ENCODE measurements at regions not wholly inside any gene's neighbourhood (a gene's known extent, or its start where the extent isn't known, plus 50 kb on each side); places are given as distances from the start of the nearest gene placed in this dataset.
"Not testable (repeated sequence)": the region's sequence is repeated elsewhere in the genome, so short reads cannot be mapped to it uniquely, and the experiment has no call there.

DNA sequence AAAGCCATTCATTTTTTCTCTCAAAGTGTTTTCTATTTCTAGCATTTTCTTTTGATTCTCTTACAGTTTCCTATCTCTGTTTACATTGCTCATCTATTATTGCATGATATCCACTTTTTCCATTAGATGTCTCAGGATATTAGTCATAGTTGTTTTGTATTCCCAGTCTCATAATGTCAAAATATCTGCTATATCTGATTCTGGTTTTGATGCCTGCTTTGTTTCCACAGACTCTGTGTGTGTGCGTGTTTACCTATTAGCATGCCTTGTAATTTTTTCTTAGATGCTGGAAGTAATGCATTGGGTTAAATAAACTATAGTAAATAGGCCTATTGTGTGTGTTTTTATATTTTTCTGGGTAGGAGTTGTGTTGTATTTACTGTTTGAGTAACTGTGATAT is 1126.3 kb downstream of the SORCS1 start:
- DNase-seq = no peak

DNA sequence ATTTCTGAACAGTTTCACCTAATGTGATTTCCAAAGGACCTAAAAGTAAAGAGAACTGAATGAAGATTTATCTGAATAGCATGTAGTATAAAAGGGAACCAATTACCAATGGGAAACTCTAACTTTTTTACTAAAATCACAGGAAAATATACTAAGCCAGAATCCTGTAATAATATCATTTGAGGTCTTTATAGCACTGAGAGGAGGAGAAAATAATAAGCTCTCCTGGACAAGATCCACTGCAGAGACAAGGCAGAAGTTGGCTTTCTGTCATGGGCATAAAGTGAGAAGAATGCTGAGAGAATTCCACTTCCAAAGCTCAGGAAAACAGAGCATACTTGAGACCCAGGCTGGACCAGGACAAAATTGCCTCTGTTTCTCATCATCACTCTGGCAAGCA is 1131.4 kb downstream of the SORCS1 start:
- DNase-seq = no peak

DNA sequence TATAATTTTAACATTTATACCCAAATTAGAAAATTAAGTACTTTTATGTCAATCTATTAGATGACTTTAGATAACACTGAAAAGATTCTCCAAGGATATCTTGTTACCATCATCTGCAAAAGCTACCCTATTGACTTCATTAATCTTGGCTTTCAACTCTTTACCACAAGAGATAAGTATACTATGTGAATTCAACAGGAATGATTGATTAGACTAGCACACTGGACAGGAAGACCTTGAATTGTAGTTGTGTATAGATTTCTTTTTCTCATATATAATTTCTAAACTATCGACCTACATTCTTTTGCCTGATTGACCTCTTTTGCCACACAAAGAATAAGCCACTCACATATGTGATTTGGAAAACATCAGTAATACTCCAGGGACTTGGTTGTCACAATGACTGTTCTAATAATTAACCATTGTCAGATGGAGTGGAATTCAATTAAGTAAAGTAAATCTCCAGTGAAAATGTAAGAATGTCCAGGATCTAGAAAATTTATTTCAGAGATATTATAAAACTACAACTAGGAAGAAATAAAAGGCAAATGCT is 1132.0 kb downstream of the SORCS1 start:
- no peak for DNase-seq

- DNase-seq = no peak
These were observed 1137.3 kb downstream of the SORCS1 start for GRCh38 chr10:106027240-106027639.

- DNase-seq = no peak
These were observed 1139.2 kb downstream of the SORCS1 start for GRCh38 chr10:106025208-106025811.

GRCh38 chr10:106023329-106023728 is 1141.2 kb downstream of the SORCS1 start:
- DNase-seq = no peak

DNA sequence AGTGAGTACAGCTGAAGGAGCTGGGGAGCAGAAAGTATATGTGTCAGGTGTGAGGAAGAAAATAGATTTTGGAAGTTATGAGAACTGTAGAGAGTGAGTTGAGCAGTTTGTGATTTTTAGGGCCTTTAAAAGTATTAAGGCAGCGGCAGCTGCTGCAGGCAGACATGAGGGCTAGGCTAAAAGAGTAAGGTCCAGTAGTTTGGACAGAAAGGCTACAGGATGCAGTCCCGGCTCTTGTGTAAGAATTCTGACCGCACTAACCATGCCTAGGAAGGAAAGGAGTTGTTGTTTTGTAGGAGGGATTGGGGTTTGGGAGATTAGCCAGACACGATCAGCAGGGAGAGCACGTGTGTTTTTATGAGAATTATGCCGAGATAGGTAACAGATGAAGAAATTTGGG is 1144.9 kb downstream of the SORCS1 start:
- not testable (repeated sequence) for DNase-seq

GRCh38 chr10:106015369-106016199 is 1148.9 kb downstream of the SORCS1 start:
- not testable (repeated sequence) for DNase-seq

- DNase-seq = no peak
These were observed 1153.3 kb downstream of the SORCS1 start for GRCh38 chr10:106011250-106011649.

DNA sequence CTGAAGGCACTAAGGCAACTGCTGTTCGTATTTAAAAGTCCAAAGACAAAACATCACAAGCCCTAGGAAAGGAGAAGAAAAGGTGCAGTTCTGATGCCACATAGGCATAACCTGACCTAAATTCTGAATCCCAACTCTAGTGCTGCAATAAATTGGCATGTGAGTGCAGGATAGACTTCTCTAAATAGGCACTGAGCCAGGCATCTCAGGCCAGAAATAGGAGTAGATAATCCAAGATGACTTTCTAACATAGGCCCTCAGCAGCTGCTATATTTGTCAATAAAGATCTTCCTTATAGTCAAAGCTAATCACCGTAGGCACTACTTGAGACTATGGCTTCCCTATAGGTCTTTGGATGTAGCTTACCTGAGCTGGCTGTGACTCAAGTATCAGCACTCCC is 1163.8 kb downstream of the SORCS1 start:
- DNase-seq = no peak

DNA sequence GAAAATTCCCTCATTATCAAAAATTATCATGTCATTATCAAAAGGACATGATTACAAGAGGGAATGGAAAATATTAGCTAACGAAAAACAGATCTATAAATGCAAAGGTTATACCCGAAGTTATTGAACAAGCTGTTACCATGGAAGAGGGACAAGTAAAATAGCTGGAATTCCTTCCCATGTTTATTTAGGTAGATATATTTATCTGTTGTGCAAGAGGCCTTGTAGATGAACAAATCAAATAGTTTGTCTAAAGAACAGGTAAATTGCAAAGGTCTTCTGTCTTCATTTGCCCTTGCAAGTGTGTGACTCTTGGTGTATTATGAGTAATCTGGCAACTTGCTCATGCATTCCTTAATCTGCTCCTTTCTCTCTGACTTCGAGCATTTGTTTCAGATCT is 1170.9 kb downstream of the SORCS1 start:
- DNase-seq = no peak

DNA sequence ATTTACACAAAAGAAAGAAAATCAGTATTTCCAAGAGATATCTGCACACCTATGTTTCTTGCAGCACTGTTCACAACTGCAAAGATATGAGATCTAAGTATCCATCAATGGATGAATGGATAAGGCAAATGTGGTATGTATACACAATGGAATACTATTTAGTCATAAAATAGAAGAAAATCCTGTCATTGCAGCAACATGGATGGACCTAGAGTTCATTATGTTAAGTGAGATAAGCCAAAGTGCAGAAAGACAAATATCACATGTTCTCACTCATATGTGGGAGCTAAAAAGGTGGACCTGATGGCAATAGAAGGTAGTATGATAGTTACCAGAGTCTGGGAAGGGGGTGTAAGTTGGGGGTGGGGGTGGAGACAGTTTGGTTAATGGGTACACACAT is 1171.6 kb downstream of the SORCS1 start:
- DNase-seq = no peak

DNA sequence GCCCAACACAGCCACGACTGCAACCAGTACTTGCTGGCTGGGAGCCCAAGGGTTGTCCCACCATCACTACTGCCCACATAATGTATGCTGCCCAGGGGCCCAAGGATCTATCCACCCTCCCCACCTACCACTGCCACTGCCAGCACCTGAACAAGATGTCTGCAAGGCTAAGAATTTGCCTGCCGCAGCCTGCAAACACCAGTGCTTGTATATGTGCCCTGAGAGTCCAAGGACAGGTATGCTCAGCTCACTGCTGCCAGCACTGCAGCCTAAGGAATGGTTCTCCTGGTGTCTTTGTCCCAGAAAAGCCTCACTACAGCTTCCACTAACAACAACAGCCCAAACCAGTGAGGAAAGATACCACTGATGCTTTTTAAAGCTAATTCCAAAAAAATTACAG is 1174.0 kb downstream of the SORCS1 start:
- DNase-seq = no peak

- DNase-seq = no peak
These were observed 1174.5 kb downstream of the SORCS1 start for GRCh38 chr10:105989995-105990394.

DNA sequence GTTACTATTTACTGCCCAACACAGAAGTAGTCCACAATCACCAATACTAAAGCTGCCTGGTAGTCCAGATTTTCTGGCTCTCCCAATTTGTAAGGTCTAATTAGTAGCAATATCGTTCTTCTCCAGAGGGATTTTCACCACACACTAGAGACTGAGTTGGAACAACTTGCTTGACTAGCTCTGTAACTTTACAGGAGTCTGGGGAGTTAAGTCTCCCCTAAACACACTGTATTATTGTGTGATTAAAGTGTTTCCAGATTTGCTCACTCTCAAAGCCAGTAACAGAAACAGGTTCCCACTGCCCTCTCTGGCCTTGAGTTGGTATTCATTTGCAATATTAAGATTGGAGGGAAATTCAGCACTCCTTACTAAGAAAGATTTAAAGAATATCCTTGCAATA is 1175.7 kb downstream of the SORCS1 start:
- DNase-seq = no peak

DNA sequence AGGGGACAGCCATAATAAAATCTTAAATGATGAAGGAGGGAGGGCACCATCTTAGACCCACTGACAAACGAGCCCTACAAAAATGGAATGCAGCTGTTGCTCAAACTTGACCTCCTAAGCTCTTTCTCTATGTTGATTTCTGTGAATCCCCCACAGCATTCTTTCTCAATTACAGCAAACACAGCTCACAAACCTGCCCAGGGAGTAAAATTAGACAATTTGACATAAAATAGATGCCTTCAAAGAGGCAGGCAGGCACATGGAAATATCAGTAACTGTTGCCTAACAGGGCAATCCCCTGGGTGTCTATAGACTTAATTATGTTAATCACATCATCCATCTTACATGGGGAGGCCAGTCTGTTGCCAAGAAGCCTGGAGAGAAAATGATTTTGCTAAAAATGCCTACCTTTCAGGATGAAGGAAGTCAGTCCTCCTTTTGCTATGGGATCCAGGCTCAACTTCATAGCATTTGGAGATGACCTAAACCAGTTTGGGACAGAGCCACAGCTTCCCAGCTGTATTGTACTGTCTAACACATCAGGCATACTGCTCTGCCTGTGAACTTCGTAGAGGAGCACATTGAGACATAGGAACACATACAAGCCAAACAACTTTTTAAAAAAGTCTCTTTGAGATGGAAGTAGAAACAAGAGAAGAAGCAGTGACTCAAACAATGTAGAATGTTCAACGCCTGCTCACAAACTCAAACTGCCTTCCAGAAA is 1177.4 kb downstream of the SORCS1 start:
- DNase-seq = no peak

DNA sequence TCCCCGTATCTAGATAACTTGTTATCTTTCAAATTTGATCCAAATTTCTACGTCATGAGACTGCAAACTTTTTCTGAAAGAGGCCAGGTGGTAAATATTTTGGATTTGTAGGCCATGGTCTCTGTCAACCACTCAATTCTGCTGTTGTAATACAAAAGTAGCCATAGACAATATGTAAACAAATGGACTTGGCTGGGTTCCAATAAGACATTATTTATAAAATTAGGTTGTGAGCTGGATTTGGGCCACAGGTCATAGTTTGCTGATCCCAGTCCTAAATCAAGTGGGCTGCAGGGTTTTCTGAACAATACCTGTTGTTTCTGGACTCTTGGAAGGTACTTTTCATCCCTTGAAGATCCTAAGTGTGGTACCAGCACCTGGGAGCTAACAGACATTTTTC is 1178.0 kb downstream of the SORCS1 start:
- no peak for DNase-seq

GRCh38 chr10:105982735-105983134 is 1181.8 kb downstream of the SORCS1 start:
- no peak for DNase-seq

GRCh38 chr10:105981679-105982078 is 1182.8 kb downstream of the SORCS1 start:
- no peak for DNase-seq

GRCh38 chr10:105974803-105975456 is 1189.6 kb downstream of the SORCS1 start:
- DNase-seq = no peak

DNA sequence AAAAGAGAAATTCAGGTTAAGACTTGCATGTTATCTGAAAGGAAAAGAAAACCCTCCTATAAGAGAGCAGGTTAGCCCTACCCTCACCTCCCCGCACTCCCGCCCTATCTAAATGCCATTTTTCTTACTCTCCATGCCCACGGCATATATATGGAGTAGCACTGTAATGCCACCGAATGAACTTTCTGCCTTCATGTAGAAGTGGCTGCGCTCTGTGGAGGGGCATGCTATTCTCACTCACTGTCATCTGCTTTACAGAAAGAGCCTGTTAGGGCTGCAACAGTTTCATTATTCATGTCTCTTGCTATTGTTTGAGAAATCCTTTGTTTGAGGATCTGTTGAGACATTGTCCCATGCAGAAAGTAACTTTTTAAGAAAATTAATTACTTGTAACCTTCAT is 1190.6 kb downstream of the SORCS1 start:
- no peak for DNase-seq

GRCh38 chr10:105973360-105973759 is 1191.1 kb downstream of the SORCS1 start:
- no peak for DNase-seq

GRCh38 chr10:105971460-105971859 is 1193.0 kb downstream of the SORCS1 start:
- no peak for DNase-seq
